Loucy (cell line): ENCODE measurements at regions not wholly inside any gene's neighbourhood (a gene's known extent, or its start where the extent isn't known, plus 50 kb on each side); places are given as distances from the start of the nearest gene placed in this dataset.

Experiments
- H2AFZ ChIP-seq: fragments of 200-600 bp; sonication (generic); 2 replicates; pipeline ENCODE4 v1.6.0; 2016; ENCODE audit warnings: antibody characterized with exemption, mild to moderate bottlenecking, low read length, moderate library complexity
- H3F3A ChIP-seq: fragments of 200-600 bp; 2 replicates; pipeline ENCODE4 v1.6.0; 2016; ENCODE audit warnings: antibody characterized with exemption, low read depth, mild to moderate bottlenecking
- H3K27me3 ChIP-seq: fragments of 200-600 bp; sonication (generic); 2 replicates; pipeline ENCODE4 v1.6.1; 2014; ENCODE audit warnings: low read length, mild to moderate bottlenecking; ENCODE audit not compliant: insufficient read depth, poor library complexity, severe bottlenecking
- H3K36me3 ChIP-seq: fragments of 200-600 bp; sonication (generic); 2 replicates; pipeline ENCODE4 v1.6.1; 2016; ENCODE audit warnings: low read length; ENCODE audit not compliant: insufficient read depth
- H3K4me1 ChIP-seq: fragments of 200-600 bp; sonication (generic); 2 replicates; pipeline ENCODE4 v1.5.1; 2014; ENCODE audit warnings: low read length, mild to moderate bottlenecking; ENCODE audit not compliant: insufficient read depth, poor library complexity, severe bottlenecking
- H3K4me2 ChIP-seq: fragments of 200-600 bp; sonication (generic); 2 replicates; pipeline ENCODE4 v1.6.0; 2014; ENCODE audit warnings: antibody characterized with exemption, low read length, low read depth, mild to moderate bottlenecking; ENCODE audit not compliant: poor library complexity, severe bottlenecking
- H3K4me3 ChIP-seq: fragments of 200-600 bp; sonication (generic); 2 replicates; pipeline ENCODE4 v1.5.1; 2014; ENCODE audit warnings: low read length, mild to moderate bottlenecking, mixed read lengths; ENCODE audit not compliant: poor library complexity, severe bottlenecking
- H3K79me2 ChIP-seq: fragments of 200-600 bp; sonication (generic); 2 replicates; pipeline ENCODE4 v1.6.1; 2014; ENCODE audit warnings: low read length; ENCODE audit not compliant: insufficient read depth
- H3K9ac ChIP-seq: fragments of 200-600 bp; sonication (generic); 2 replicates; pipeline ENCODE4 v1.6.0; 2014; ENCODE audit warnings: mild to moderate bottlenecking, low read depth, low read length, moderate library complexity; ENCODE audit not compliant: poor library complexity, severe bottlenecking
- H3K9me2 ChIP-seq: fragments of 200-600 bp; sonication (generic); replicated peaks from 2 replicates; pipeline ENCODE4 v1.6.1; 2016; ENCODE audit warnings: low read depth, low read length, mixed read lengths
- H3K9me3 ChIP-seq: fragments of 200-600 bp; sonication (generic); 2 replicates; pipeline ENCODE4 v1.6.1; 2014; ENCODE audit warnings: mild to moderate bottlenecking, antibody characterized with exemption, low read length, low read depth; ENCODE audit not compliant: insufficient read depth
- H4K20me1 ChIP-seq: fragments of 200-600 bp; sonication (generic); 2 replicates; pipeline ENCODE4 v1.6.0; 2014; ENCODE audit warnings: antibody characterized with exemption, low read length, mild to moderate bottlenecking; ENCODE audit not compliant: insufficient read depth, poor library complexity, severe bottlenecking
- CTCF ChIP-seq: fragments of 200-600 bp; sonication (generic); conservative IDR thresholded peaks from 2 replicates; pipeline ENCODE4 v1.5.1; 2014; ENCODE audit warnings: mild to moderate bottlenecking, antibody characterized with exemption, low read length
- EZH2phosphoT487 ChIP-seq: fragments of 200-600 bp; IDR thresholded peaks from 2 replicates; pipeline ENCODE4 v1.6.1; 2018; ENCODE audit warnings: antibody characterized with exemption, mild to moderate bottlenecking, moderate library complexity, borderline replicate concordance

GRCh38 chr7:13097499-13097898 is 410.1 kb downstream of the ARL4A start:
- H3K4me2 ChIP-seq = no peak overlapping the region
- no peak overlapping the region for H2AFZ ChIP-seq
- H3K36me3 ChIP-seq = no peaks in the 10 kb centered on the region
- TF ChIP-seq CTCF = no peak
- no peak for TF ChIP-seq EZH2phosphoT487
- no peak overlapping the region for H3K4me3 ChIP-seq
- H3K4me1 ChIP-seq = no peaks in the 10 kb centered on the region
- H3K79me2 ChIP-seq = no peaks in the 10 kb centered on the region
- H3K9me2 ChIP-seq = no peaks in the 10 kb centered on the region
- H3K9me3 ChIP-seq = no peaks in the 10 kb centered on the region
- H4K20me1 ChIP-seq = no peaks in the 10 kb centered on the region
- H3F3A ChIP-seq = no peaks in the 10 kb centered on the region
- no peak overlapping the region for H3K9ac ChIP-seq
- no peaks in the 10 kb centered on the region for H3K27me3 ChIP-seq

GRCh38 chr7:13098161-13098560 is 410.7 kb downstream of the ARL4A start:
- no peaks in the 10 kb centered on the region for H4K20me1 ChIP-seq
- no peaks in the 10 kb centered on the region for H3F3A ChIP-seq
- H3K36me3 ChIP-seq = no peaks in the 10 kb centered on the region
- H3K9me2 ChIP-seq = no peaks in the 10 kb centered on the region
- no peaks in the 10 kb centered on the region for H3K79me2 ChIP-seq
- H3K4me1 ChIP-seq = no peaks in the 10 kb centered on the region
- H3K4me3 ChIP-seq = no peak overlapping the region
- H3K9ac ChIP-seq = no peak overlapping the region
- H3K9me3 ChIP-seq = no peaks in the 10 kb centered on the region
- no peaks in the 10 kb centered on the region for H3K27me3 ChIP-seq
- H3K4me2 ChIP-seq = no peak overlapping the region
- H2AFZ ChIP-seq = no peak overlapping the region
- TF ChIP-seq CTCF = no peak
- no peak for TF ChIP-seq EZH2phosphoT487

- Histone ChIP-seq H3K4me1 (no peaks in the 10 kb centered on the region), H2AFZ (no peak overlapping the region)
Measured at GRCh38 chr7:13099154-13099795, 411.8 kb downstream of the ARL4A start.

More at GRCh38 chr7:13099154-13099795, 411.8 kb downstream of the ARL4A start:
- TF ChIP-seq EZH2phosphoT487 (no peak), CTCF (no peak)
- Histone ChIP-seq H3K36me3 (no peaks in the 10 kb centered on the region), H3K27me3 (no peaks in the 10 kb centered on the region), H3K9me2 (no peaks in the 10 kb centered on the region), H3K4me2 (no peak overlapping the region), H3K9me3 (no peaks in the 10 kb centered on the region), H3K4me3 (no peak overlapping the region), H4K20me1 (no peaks in the 10 kb centered on the region), H3F3A (no peaks in the 10 kb centered on the region), H3K9ac (no peak overlapping the region), H3K79me2 (no peaks in the 10 kb centered on the region)
